Stimulated activated naive B cell treated with anti-CD40 and anti-IgM and Interleukin-4, amounts not matched to agents 10 μg/mL and 1 μg/mL and 100 μg/mL, for 72 hours (primary cell): ENCODE measurements at regions not wholly inside any gene's neighbourhood (a gene's known extent, or its start where the extent isn't known, plus 50 kb on each side); places are given as distances from the start of the nearest gene placed in this dataset.

Experiments
- ATAC-seq, 2 donors: fragments of 150-1000 bp; cut with Tn5 transposase; replicated peaks; 2 replicates each; pipeline ENCODE4 v1.10.0; 2021; ENCODE audit warnings: moderate library complexity in 1 of 2
- DNase-seq: peaks from one replicate; pipeline ENCODE4 v3.0.0; 2021
- H3K27ac Mint-ChIP-seq: one replicate; pipeline ENCODE4 v1.8.0; 2022; ENCODE audit warnings: mild to moderate bottlenecking, mixed read lengths
- H3K27me3 Mint-ChIP-seq, 2 donors: one replicate each; pipeline ENCODE4 v1.8.0; 2022; ENCODE audit warnings: mixed read lengths in 2 of 2
- H3K36me3 Mint-ChIP-seq, 2 donors: one replicate each; pipeline ENCODE4 v1.8.0; 2022; ENCODE audit warnings: mixed read lengths in 2 of 2, mild to moderate bottlenecking in 1 of 2
- H3K4me1 Mint-ChIP-seq, 2 donors: one replicate each; pipeline ENCODE4 v1.8.0; 2022; ENCODE audit warnings: mixed read lengths in 2 of 2, mild to moderate bottlenecking in 1 of 2
- H3K4me3 Mint-ChIP-seq, 2 donors: one replicate each; pipeline ENCODE4 v1.8.0; 2022; ENCODE audit warnings: mild to moderate bottlenecking in 2 of 2, mixed read lengths in 2 of 2, moderate library complexity in 1 of 2
- H3K9me3 Mint-ChIP-seq, 2 donors: one replicate each; pipeline ENCODE4 v1.8.0; 2022; ENCODE audit warnings: mixed read lengths in 2 of 2, mild to moderate bottlenecking in 1 of 2

DNA sequence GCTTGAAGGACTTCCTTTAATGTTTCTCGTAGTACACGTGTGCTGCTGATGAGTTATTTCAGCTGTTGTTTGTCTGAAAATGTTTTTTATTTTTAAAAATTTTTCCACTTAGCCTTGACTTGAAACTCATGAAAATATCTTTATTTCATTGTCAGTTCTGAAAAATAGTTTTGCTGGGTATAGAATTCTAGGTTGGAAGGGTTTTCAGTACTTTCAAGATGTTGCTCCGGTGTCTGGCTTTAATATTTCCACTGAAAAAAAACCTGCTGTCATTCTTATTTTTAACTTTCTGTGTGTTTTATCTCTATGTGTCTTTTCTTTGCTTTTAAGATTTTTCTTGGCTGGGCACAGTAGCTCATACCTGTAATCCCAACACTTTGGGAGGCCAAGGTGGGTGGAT lies 103.8 kb downstream of the UNCX start:
- no peak overlapping the region for H3K4me3 Mint-ChIP-seq
- peaks cover 11 to 19% of the 10 kb centered on the region in 2 donors for H3K9me3 Mint-ChIP-seq
- DNase-seq (no peak), ATAC-seq (no peak)
- no peak overlapping the region for H3K27ac Mint-ChIP-seq
- peaks cover 27 to 55% of the 10 kb centered on the region in 2 donors for H3K27me3 Mint-ChIP-seq
- H3K36me3 Mint-ChIP-seq = peaks cover 4 to 11% of the 10 kb centered on the region in 2 donors
- H3K4me1 Mint-ChIP-seq = no peaks in the 10 kb centered on the region

DNA sequence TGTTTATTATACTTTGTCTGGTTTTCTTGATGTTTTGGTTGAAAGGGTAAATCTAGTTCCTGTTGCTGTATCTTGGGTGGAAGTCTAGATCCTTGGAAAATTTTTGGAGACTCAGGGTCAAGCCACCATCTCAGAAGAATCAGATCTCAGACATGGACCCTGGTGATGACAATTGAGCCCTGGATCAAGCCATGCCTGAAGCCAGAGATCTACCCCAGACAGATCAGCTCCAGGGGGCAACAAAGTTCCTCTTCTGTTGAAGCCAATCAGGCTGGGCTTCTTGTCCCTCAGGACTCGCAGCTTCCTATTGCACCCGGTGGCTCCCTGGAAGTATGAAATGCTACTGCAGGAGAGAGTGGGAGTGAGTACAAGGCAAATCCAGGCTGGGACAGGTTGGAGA lies 106.9 kb downstream of the UNCX start:
- Mint-ChIP-seq H3K4me1 (no peaks in the 10 kb centered on the region), H3K9me3 (peaks cover 15 to 19% of the 10 kb centered on the region in 2 donors), H3K27ac (no peak overlapping the region), H3K27me3 (peaks cover 8 to 29% of the 10 kb centered on the region in 2 donors), H3K4me3 (no peak overlapping the region), H3K36me3 (peaks cover 4 to 15% of the 10 kb centered on the region in 2 donors)
- no peak for DNase-seq
- ATAC-seq = no peak

DNA sequence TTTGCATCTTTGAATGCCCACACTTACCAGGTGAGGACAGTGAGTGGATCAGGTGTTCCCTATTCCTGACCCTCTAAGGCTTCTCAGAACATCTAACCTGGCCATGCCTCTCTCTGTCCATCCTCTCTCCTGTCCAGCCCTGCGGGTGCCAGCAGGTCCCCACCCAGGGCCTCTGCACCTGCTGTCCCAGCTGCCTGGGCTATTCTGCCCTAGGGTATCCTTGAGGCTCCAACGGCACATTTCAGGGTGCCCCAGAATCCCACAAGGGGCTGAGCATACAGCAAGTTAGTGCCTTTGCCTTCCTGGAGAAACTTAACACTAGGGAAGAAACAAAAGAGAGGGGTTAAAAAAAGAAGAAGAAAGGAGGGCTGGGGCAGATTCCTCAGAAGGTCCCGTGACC lies 107.4 kb downstream of the UNCX start:
- H3K9me3 Mint-ChIP-seq = peaks cover 15 to 19% of the 10 kb centered on the region in 2 donors

DNA sequence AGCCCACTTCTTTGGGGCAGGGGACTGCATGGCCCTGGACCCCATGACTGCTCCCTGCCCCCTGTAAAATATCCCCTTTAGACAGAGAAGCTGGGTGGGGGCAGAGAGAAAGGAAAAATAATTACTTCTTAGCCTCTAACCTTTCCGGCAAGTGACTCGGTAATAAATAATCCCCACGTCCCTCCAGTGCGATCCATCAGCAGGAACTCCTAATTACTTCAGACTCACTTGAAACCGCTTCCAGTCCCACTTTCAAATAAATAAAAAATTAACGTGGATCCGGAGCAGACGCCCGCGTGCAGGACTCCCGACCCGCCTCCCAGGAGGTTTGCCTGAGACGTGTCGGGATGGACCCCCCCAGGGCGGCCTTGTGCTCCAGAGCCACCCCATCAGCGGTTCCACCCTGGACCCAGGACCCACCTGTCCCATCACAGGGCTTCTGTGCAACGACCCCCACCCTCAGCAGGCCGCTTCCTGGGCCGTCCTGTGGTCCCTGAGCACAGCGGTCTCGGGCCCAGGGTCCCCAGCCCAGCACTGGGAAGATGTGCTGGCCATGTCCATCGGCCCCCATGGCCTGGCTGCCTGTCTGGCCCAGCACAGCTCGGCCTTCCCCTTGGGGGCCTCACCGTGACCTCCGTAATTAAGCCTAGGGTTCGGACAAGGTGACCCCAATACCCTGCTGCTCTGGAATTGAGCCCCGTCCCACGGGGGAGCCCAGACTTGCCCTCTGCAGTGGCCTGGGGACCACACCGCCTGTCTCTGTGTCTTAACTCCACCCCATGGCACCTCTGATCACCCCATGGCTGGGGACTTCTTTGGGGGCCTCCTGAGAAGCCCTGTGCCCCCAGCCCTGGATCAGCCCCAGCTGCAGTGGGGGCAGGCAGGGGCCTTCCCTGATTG lies 108.0 kb downstream of the UNCX start:
- Mint-ChIP-seq H3K27ac (no peak overlapping the region), H3K9me3 (peaks cover 14 to 19% of the 10 kb centered on the region in 2 donors), H3K4me3 (no peak overlapping the region), H3K4me1 (no peaks in the 10 kb centered on the region), H3K27me3 (peaks cover 8 to 26% of the 10 kb centered on the region in 2 donors), H3K36me3 (peaks cover 4 to 15% of the 10 kb centered on the region in 2 donors)
- ATAC-seq (no peak), DNase-seq (no peak)

More for the DNA sequence above, 107.4 kb downstream of the UNCX start:
- Mint-ChIP-seq H3K27ac (no peak overlapping the region), H3K27me3 (peaks cover 8 to 26% of the 10 kb centered on the region in 2 donors), H3K4me1 (no peaks in the 10 kb centered on the region), H3K4me3 (no peak overlapping the region), H3K36me3 (peaks cover 4 to 15% of the 10 kb centered on the region in 2 donors)
- DNase-seq = no peak
- ATAC-seq = no peak

DNA sequence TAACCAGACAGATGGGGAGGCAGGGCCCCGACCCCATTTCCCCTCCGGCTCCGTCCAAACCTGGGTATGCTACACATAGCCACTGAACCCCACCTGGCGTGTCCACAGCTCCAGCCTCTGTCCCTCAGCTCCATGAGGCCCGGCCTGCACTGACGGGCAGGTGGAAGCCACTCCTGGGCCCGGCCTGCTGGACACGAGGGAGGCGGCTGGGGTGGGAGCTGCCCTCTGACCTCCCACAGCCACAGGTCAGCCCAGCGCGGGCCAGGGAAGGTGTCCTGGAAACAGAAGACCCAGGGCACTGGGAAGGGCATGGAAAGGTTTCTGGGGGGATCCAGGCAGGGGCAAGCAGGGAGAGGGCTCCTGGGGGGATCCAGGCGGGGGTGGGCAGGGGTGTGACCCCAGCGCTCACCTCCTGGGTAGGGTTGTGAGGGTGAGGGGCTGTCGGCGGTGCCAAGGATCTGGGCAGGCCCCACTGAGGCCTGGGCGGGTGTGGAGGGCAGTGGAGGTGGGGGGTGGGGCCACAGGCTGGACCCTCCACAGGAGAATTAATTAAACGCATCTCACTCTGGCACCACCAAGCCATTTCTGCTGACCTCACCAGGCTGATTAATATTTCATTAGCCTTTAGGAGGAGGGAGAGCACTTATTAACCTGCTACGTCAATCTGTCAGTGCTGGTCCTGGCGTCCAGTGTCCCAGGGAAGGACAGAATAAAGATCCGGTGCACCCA lies 108.9 kb downstream of the UNCX start:
- Mint-ChIP-seq H3K27me3 (peaks cover 8 to 26% of the 10 kb centered on the region in 2 donors), H3K27ac (no peak overlapping the region), H3K4me3 (no peak overlapping the region), H3K9me3 (peaks cover 13 to 19% of the 10 kb centered on the region in 2 donors), H3K36me3 (peaks cover 4 to 15% of the 10 kb centered on the region in 2 donors), H3K4me1 (no peaks in the 10 kb centered on the region)
- DNase-seq (no peak), ATAC-seq (no peak)

DNA sequence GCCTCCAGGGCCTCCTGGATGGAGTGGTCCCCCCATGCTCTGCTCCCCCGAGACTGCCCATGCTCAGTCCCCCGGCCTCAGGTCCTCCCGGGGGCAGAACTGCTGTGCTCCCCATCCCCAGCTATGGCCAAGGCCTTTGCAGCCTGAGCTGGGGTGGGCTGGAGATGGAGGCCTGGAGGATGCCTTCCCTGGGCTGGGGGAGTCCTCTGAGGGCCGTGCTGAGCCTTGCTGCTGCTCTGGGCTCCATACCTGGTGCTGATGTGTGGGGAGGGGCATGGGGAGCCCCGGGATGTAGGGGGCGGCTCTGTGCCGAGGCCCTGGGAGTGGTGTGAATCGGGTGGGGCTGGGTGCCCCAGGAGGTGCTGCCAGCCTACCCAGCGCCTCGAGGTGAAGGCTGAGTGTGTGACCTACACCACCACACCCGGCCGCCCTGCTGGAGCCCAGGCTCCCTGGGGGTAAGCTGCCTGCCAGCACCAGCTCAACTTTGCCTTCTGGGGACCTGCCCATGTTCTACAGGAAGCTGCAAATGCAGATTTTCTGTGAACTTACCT lies 109.5 kb downstream of the UNCX start:
- H3K36me3 Mint-ChIP-seq = peaks cover 2 to 15% of the 10 kb centered on the region in 2 donors
- no peak overlapping the region for H3K4me3 Mint-ChIP-seq
- no peak for ATAC-seq
- no peak overlapping the region for H3K27ac Mint-ChIP-seq
- no peaks in the 10 kb centered on the region for H3K4me1 Mint-ChIP-seq
- DNase-seq = no peak
- H3K9me3 Mint-ChIP-seq = peaks cover 10 to 17% of the 10 kb centered on the region in 2 donors
- H3K27me3 Mint-ChIP-seq = peaks cover 13 to 32% of the 10 kb centered on the region in 2 donors

DNA sequence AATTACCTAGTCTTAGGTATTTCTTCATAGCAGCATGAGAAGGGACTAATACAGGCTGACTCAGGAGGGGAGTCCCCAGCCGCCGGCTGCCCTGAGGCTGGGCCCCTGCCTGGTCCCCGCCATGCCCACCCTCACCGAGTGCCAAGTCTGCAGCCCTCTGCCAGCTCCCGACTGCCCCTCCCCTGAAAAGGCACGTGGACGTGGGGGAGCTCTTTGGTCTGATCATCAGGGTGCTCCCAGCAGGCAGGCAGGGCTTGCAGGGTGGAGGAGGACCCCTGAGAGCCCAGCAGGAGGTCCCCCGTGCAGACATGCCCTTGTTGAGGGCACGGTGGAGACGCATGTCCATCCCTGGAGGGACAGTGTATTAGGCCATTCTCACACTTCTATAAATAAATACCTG lies 110.9 kb downstream of the UNCX start:
- Mint-ChIP-seq H3K36me3 (peaks cover 0 to 11% of the 10 kb centered on the region in 2 donors), H3K4me1 (no peaks in the 10 kb centered on the region), H3K27me3 (peaks cover 22 to 37% of the 10 kb centered on the region in 2 donors), H3K4me3 (no peak overlapping the region), H3K9me3 (peaks cover 4 to 8% of the 10 kb centered on the region in 2 donors), H3K27ac (no peak overlapping the region)
- ATAC-seq (no peak), DNase-seq (no peak)

DNA sequence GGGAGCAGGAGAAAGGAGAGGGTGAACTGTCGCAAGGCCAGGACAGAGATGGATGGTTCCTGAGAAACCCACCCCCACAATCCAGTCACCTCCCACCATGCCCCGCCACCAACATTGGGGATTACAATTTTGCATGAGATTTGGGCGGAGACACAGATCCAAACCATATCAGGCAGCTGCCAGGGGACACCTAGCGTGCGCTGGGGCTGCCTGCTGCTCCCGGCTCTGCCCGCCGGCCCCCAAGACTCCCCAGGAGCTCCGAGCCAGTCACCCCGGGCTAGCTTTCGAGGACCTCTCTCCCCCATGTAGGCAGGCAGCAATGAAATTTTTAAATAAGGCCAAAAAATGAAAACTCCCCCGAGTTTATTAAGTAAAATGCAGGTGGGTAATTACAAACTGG lies 111.7 kb downstream of the UNCX start:
- ATAC-seq (no peak), DNase-seq (no peak)
- Mint-ChIP-seq H3K36me3 (peaks cover 0 to 5% of the 10 kb centered on the region in 2 donors), H3K27me3 (peaks cover 21 to 39% of the 10 kb centered on the region in 2 donors), H3K4me1 (no peaks in the 10 kb centered on the region), H3K9me3 (peaks cover 2 to 4% of the 10 kb centered on the region in 2 donors), H3K27ac (no peak overlapping the region), H3K4me3 (no peak overlapping the region)

DNA sequence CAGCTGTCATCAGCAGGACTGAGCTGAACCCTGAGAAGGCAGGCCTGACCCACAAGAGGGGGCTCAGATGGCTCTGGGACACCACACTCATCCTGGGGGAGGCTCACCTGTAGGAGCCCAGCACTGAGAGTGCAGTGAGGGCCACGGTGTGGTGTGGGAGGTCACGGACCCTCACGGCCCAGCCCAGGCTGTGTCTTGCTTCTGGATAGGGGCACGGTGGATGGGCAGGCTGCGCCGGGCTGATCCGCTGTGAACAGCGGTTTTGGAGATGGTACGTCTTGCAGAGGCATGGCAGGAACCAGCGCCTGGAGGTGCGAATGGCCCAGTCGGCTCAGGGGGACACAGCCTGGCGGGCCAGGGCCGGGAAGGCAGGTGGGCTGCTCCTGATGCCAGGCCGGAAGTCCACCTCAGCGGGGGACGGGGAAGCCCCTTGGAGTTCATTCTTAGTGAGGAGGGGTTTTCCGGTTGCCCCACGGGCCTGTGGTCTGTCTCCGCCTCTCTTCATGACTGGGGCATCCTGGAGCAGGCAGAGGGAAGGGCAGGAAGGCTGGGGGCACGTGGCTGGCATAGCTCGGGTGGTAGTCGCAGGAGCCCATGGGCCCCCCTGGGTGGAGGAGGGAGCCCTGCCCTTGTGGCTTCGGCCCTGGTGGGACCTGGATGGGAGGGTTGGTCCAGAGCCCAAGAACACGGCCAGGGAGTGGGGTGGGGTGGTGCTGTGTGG lies 112.5 kb downstream of the UNCX start:
- no peak for ATAC-seq
- Mint-ChIP-seq H3K36me3 (peaks cover 0 to 4% of the 10 kb centered on the region in 2 donors), H3K27me3 (peaks cover 25 to 38% of the 10 kb centered on the region in 2 donors), H3K4me1 (no peaks in the 10 kb centered on the region), H3K4me3 (no peak overlapping the region), H3K9me3 (peaks cover 0 to 4% of the 10 kb centered on the region in 2 donors), H3K27ac (no peak overlapping the region)
- DNase-seq = no peak

DNA sequence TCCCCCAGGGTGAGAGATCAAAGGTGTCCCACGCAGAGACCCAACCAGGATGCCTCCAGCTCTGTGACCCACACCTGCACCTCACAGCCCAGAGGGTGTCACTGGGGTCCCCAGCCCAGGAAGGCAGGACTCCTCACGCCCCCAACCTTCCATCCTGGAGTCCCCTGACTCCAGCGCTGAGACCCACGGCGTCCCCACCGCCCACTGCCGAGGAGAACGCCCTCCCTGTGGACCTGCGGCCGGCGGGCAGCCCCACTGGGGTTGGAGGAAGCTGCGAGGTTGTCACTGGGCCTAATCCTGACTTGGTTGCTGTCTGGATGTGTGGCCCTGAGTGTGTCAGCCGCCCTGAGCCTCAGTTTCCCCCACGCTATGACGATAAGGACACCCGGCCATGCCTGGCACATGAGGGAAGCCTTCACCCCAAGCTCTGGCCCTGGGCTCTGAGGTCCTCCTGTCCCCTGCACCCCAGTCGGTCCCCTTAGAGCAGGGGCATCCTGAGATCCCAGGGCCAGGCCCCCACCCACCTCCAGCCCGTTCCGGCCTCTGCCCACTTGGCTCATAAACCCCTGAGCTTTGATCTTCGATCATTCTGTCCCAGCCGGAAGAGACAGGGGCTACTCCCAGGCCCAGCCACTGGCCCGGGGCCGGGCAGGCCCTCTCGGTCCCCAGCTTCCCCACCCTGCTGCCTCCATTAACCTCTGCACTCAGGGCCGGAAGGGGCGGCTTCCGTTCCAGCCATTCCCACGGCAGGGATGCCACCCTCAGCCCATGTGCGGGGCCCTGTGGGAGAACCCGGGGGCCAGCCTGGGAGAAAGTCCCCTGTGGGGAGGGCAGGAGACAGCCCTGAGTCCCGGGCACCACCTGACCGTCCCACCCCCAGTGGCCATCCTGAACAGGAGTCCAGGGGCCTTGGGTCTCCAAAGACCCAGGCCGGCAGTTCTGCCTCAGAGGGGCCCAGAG lies 113.2 kb downstream of the MICALL2 start:
- H3K9me3 Mint-ChIP-seq = peaks cover 0 to 4% of the 10 kb centered on the region in 2 donors
- H3K4me3 Mint-ChIP-seq = no peak overlapping the region
- no peak overlapping the region for H3K27ac Mint-ChIP-seq
- ATAC-seq (no peak), DNase-seq (no peak)
- H3K27me3 Mint-ChIP-seq = peaks cover 25 to 34% of the 10 kb centered on the region in 2 donors
- no peaks in the 10 kb centered on the region for H3K4me1 Mint-ChIP-seq
- peaks cover 0 to 4% of the 10 kb centered on the region in 2 donors for H3K36me3 Mint-ChIP-seq

DNA sequence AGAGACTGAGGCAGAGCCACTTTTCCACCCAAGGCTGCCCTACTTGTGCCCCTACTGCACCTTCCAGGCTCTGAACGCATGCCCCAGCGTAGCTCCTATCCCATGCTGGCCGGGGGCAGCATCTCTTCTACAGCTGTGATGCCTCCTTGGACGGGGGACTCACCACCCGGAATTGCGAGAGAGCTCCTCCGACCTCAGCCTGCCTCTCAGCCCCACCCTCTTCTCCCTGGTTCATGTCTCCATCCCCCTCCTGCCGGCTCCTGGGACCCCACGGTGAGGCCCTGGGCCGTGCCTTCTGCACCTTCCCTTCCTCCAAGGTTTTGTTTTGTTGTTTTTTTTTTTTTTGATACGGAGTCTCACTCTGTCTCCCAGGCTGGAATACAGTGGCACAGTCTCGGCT lies 112.4 kb downstream of the MICALL2 start:
- no peak overlapping the region for H3K27ac Mint-ChIP-seq
- peaks cover 0 to 4% of the 10 kb centered on the region in 2 donors for H3K36me3 Mint-ChIP-seq
- ATAC-seq (no peak), DNase-seq (no peak)
- H3K4me1 Mint-ChIP-seq = no peaks in the 10 kb centered on the region
- H3K27me3 Mint-ChIP-seq = peaks cover 25 to 32% of the 10 kb centered on the region in 2 donors
- H3K4me3 Mint-ChIP-seq = no peak overlapping the region
- peaks cover 0 to 4% of the 10 kb centered on the region in 2 donors for H3K9me3 Mint-ChIP-seq

DNA sequence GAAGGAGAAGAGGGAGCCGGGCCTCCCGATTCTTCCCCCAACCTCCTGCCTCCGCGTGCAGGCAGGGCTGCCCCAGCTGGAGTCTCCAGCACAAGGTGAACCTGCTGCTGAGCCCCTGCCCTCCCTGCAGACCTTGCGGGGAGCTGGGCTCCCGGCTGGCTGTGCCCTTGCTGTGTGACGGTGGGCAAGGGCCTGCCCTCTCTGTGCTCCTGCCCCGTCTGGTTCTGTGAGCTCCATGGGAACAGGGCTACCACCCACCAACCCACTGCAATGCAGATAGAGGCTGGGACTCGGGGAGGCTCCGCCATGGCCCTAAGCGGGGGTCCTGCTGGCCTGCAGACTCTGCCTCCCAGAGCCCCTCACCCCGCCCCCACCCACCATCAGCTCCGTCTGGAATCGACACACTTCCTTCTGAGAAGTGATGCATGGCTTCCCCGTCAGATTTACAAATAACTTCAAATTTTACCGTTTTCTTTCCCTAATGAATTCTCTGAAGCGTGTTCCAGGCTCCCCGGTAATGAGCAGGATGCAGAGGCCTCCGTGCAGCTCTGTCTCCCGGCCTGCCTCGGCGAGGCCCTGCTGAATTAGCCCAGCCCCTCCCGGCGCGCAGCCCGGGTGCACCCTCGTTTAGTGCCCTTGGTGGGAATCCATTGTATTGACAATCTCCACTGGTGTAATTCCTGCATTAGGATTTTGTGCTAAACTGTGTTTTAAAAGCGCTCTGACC lies 111.0 kb downstream of the MICALL2 start:
- DNase-seq (no peak), ATAC-seq (no peak)
- Mint-ChIP-seq H3K4me1 (no peaks in the 10 kb centered on the region), H3K27me3 (peaks cover 25 to 32% of the 10 kb centered on the region in 2 donors), H3K36me3 (no peaks in the 10 kb centered on the region), H3K4me3 (no peak overlapping the region), H3K27ac (no peak overlapping the region), H3K9me3 (peaks cover 0 to 2% of the 10 kb centered on the region in 2 donors)
